HAP-1 (cell line): ENCODE measurements at regions not wholly inside any gene's neighbourhood (a gene's known extent, or its start where the extent isn't known, plus 50 kb on each side); places are given as distances from the start of the nearest gene placed in this dataset.

Source experiments
- DNase-seq, 2 experiments: peaks; one replicate each; pipeline ENCODE4 v3.0.0-alpha.2; 2016 to 2020; ENCODE audit warnings: low spot score in 2 of 2
- H3K27me3 ChIP-seq: fragments of 250-450 bp; sonication (Bioruptor Pico); 2 replicates; pipeline ENCODE4 v1.5.1; 2020; ENCODE audit warnings: low read depth, mild to moderate bottlenecking, moderate library complexity
- H3K36me3 ChIP-seq: fragments of 250-450 bp; sonication (Bioruptor Pico); replicated peaks from 2 replicates; pipeline ENCODE4 v1.5.1; 2020; ENCODE audit warnings: mild to moderate bottlenecking
- H3K4me1 ChIP-seq: fragments of 250-450 bp; sonication (Bioruptor Pico); 2 replicates; pipeline ENCODE4 v1.5.1; 2020; ENCODE audit warnings: mild to moderate bottlenecking
- H3K4me3 ChIP-seq: fragments of 250-450 bp; sonication (Bioruptor Pico); 2 replicates; pipeline ENCODE4 v1.5.1; 2020; ENCODE audit warnings: mild to moderate bottlenecking, moderate library complexity
- H3K9me3 ChIP-seq: fragments of 250-450 bp; sonication (Bioruptor Pico); 2 replicates; pipeline ENCODE4 v1.5.1; 2020; ENCODE audit warnings: mild to moderate bottlenecking, moderate library complexity
- in situ Hi-C: fragments of 300-500 bp; cut with MboI; formaldehyde crosslinking; loops from 3 replicates; pipeline ENCODE4 v1.14.3; 2020; ENCODE audit warnings: low sequenced_read_pairs, inconsistent platforms, mixed read lengths

- no peak overlapping the region for H3K4me3 ChIP-seq
- H3K36me3 ChIP-seq = no peaks in the 10 kb centered on the region
- in situ Hi-C loops = no loop called here
- no peaks in the 10 kb centered on the region for H3K9me3 ChIP-seq
- H3K27me3 ChIP-seq = no peaks in the 10 kb centered on the region
- DNase-seq = no peak
- H3K4me1 ChIP-seq = no peaks in the 10 kb centered on the region
Measured at GRCh38 chr20:40459299-40459698, 229.7 kb downstream of the MAFB start.

GRCh38 chr20:40457404-40457803, 231.6 kb downstream of the MAFB start:
- in situ Hi-C loops = no loop called here
- no peak for DNase-seq
- Histone ChIP-seq H3K9me3 (no peaks in the 10 kb centered on the region), H3K27me3 (no peaks in the 10 kb centered on the region), H3K4me3 (no peak overlapping the region), H3K4me1 (no peaks in the 10 kb centered on the region), H3K36me3 (no peaks in the 10 kb centered on the region)

- Histone ChIP-seq H3K27me3 (no peaks in the 10 kb centered on the region), H3K4me1 (no peaks in the 10 kb centered on the region), H3K9me3 (no peaks in the 10 kb centered on the region), H3K36me3 (no peaks in the 10 kb centered on the region), H3K4me3 (no peak overlapping the region)
- in situ Hi-C loops = no loop called here
- DNase-seq = no peak
Measured at GRCh38 chr20:40452758-40453157, 236.3 kb downstream of the MAFB start.

GRCh38 chr20:40451552-40451951, 237.5 kb downstream of the MAFB start:
- in situ Hi-C loops = no loop called here
- Histone ChIP-seq H3K27me3 (no peaks in the 10 kb centered on the region), H3K4me3 (no peak overlapping the region), H3K4me1 (no peaks in the 10 kb centered on the region), H3K36me3 (no peaks in the 10 kb centered on the region), H3K9me3 (no peaks in the 10 kb centered on the region)
- no peak for DNase-seq

GRCh38 chr20:40449974-40450616, 238.9 kb downstream of the MAFB start:
- Histone ChIP-seq H3K4me1 (no peaks in the 10 kb centered on the region), H3K27me3 (no peaks in the 10 kb centered on the region), H3K4me3 (no peak overlapping the region), H3K9me3 (no peaks in the 10 kb centered on the region), H3K36me3 (no peaks in the 10 kb centered on the region)
- in situ Hi-C loops = loop anchor here (25.0 kb wide), 1 partner anchor 113 kb away; no protein-coding TSS in a partner anchor
- no peak for DNase-seq

GRCh38 chr20:40449144-40449690, 239.8 kb downstream of the MAFB start:
- H3K36me3 ChIP-seq = no peaks in the 10 kb centered on the region
- H3K4me1 ChIP-seq = no peaks in the 10 kb centered on the region
- no peaks in the 10 kb centered on the region for H3K27me3 ChIP-seq
- no peak for DNase-seq
- no peak overlapping the region for H3K4me3 ChIP-seq
- in situ Hi-C loops = loop anchor here (25.0 kb wide), 1 partner anchor 112 kb away; no protein-coding TSS in a partner anchor
- H3K9me3 ChIP-seq = no peaks in the 10 kb centered on the region

GRCh38 chr20:40446888-40447287, 242.1 kb downstream of the MAFB start:
- DNase-seq = no peak
- no peak overlapping the region for H3K4me3 ChIP-seq
- no peaks in the 10 kb centered on the region for H3K36me3 ChIP-seq
- no peaks in the 10 kb centered on the region for H3K4me1 ChIP-seq
- in situ Hi-C loops = loop anchor here (25.0 kb wide), 1 partner anchor 110 kb away; no protein-coding TSS in a partner anchor
- H3K27me3 ChIP-seq = no peaks in the 10 kb centered on the region
- no peaks in the 10 kb centered on the region for H3K9me3 ChIP-seq

GRCh38 chr20:40444516-40444915, 244.5 kb downstream of the MAFB start:
- in situ Hi-C loops = loop anchor here (25.0 kb wide), 1 partner anchor 107 kb away; no protein-coding TSS in a partner anchor
- Histone ChIP-seq H3K27me3 (no peaks in the 10 kb centered on the region), H3K4me1 (no peaks in the 10 kb centered on the region), H3K9me3 (no peaks in the 10 kb centered on the region), H3K4me3 (no peak overlapping the region), H3K36me3 (no peaks in the 10 kb centered on the region)
- DNase-seq = no peak

- no peak for DNase-seq
- Histone ChIP-seq H3K4me1 (no peaks in the 10 kb centered on the region), H3K27me3 (no peaks in the 10 kb centered on the region), H3K4me3 (no peak overlapping the region), H3K36me3 (no peaks in the 10 kb centered on the region), H3K9me3 (no peaks in the 10 kb centered on the region)
- in situ Hi-C loops = loop anchor here (25.0 kb wide), 1 partner anchor 106 kb away; no protein-coding TSS in a partner anchor
Measured at GRCh38 chr20:40443753-40444152, 245.3 kb downstream of the MAFB start.

GRCh38 chr20:40442181-40442963, 246.7 kb downstream of the MAFB start:
- no peak for DNase-seq
- no peaks in the 10 kb centered on the region for H3K4me1 ChIP-seq
- no peak overlapping the region for H3K4me3 ChIP-seq
- no peaks in the 10 kb centered on the region for H3K27me3 ChIP-seq
- in situ Hi-C loops = loop anchor here (25.0 kb wide), 1 partner anchor 105 kb away; no protein-coding TSS in a partner anchor
- H3K36me3 ChIP-seq = no peaks in the 10 kb centered on the region
- H3K9me3 ChIP-seq = no peaks in the 10 kb centered on the region

GRCh38 chr20:40441771-40442170, 247.3 kb downstream of the MAFB start:
- Histone ChIP-seq H3K9me3 (no peaks in the 10 kb centered on the region), H3K4me3 (no peak overlapping the region), H3K4me1 (no peaks in the 10 kb centered on the region), H3K27me3 (no peaks in the 10 kb centered on the region), H3K36me3 (no peaks in the 10 kb centered on the region)
- in situ Hi-C loops = loop anchor here (25.0 kb wide), 1 partner anchor 104 kb away; no protein-coding TSS in a partner anchor
- DNase-seq = no peak

- in situ Hi-C loops = loop anchor here (25.0 kb wide), 1 partner anchor 101 kb away; no protein-coding TSS in a partner anchor
- no peak overlapping the region for H3K4me3 ChIP-seq
- no peaks in the 10 kb centered on the region for H3K4me1 ChIP-seq
- no peaks in the 10 kb centered on the region for H3K9me3 ChIP-seq
- no peaks in the 10 kb centered on the region for H3K36me3 ChIP-seq
- DNase-seq = no peak
- no peaks in the 10 kb centered on the region for H3K27me3 ChIP-seq
Measured at GRCh38 chr20:40438161-40438830, 250.7 kb downstream of the MAFB start.

- in situ Hi-C loops = loop anchor here (25.0 kb wide), 1 partner anchor 99 kb away; no protein-coding TSS in a partner anchor
- H3K27me3 ChIP-seq = no peaks in the 10 kb centered on the region
- DNase-seq = no peak
- no peaks in the 10 kb centered on the region for H3K36me3 ChIP-seq
- no peaks in the 10 kb centered on the region for H3K9me3 ChIP-seq
- H3K4me3 ChIP-seq = no peak overlapping the region
- no peaks in the 10 kb centered on the region for H3K4me1 ChIP-seq
Measured at GRCh38 chr20:40436011-40436410, 253.0 kb downstream of the MAFB start.
